SU-DHL-6 (cell line): ENCODE measurements at regions not wholly inside any gene's neighbourhood (a gene's known extent, or its start where the extent isn't known, plus 50 kb on each side); places are given as distances from the start of the nearest gene placed in this dataset.
"Not testable (repeated sequence)": the region's sequence is repeated elsewhere in the genome, so short reads cannot be mapped to it uniquely, and the experiment has no call there.

Experiments used
- H2AFZ ChIP-seq: fragments of 200-600 bp; sonication (generic); 2 replicates; pipeline ENCODE4 v1.6.1; 2014; ENCODE audit warnings: low read depth, mild to moderate bottlenecking, moderate library complexity, mixed read lengths, antibody characterized with exemption, low read length; ENCODE audit not compliant: severe bottlenecking
- H3F3A ChIP-seq: fragments of 200-600 bp; shearing (Covaris generic); 2 replicates; pipeline ENCODE4 v1.6.0; 2016; ENCODE audit warnings: antibody characterized with exemption, mild to moderate bottlenecking; ENCODE audit not compliant: insufficient read depth
- H3K27ac ChIP-seq: fragments of 200-600 bp; sonication (generic); 2 replicates; pipeline ENCODE4 v1.5.1; 2016; ENCODE audit warnings: low read depth, mild to moderate bottlenecking, low read length, moderate library complexity, mixed read lengths
- H3K27me3 ChIP-seq: fragments of 200-600 bp; sonication (generic), shearing (Covaris generic); 2 replicates; pipeline ENCODE4 v1.6.0; 2014; ENCODE audit warnings: mild to moderate bottlenecking, low read length
- H3K36me3 ChIP-seq: fragments of 200-600 bp; sonication (generic); 2 replicates; pipeline ENCODE4 v1.6.1; 2014; ENCODE audit warnings: mild to moderate bottlenecking, low read length, mixed read lengths
- H3K4me2 ChIP-seq: fragments of 300-600, 200-600 bp; shearing (Covaris generic), sonication (generic); 2 replicates; pipeline ENCODE4 v1.6.0; 2014; ENCODE audit warnings: low read length, low read depth, mild to moderate bottlenecking; ENCODE audit not compliant: poor library complexity, severe bottlenecking
- H3K4me3 ChIP-seq: fragments of 200-600 bp; sonication (generic); 2 replicates; pipeline ENCODE4 v1.5.1; 2014; ENCODE audit warnings: antibody characterized with exemption, low read length, mild to moderate bottlenecking, mixed read lengths; ENCODE audit not compliant: insufficient read depth, poor library complexity, severe bottlenecking
- H3K79me2 ChIP-seq: fragments of 200-600 bp; sonication (generic); 2 replicates; pipeline ENCODE4 v1.6.1; 2014; ENCODE audit warnings: mild to moderate bottlenecking, low read length, moderate library complexity; ENCODE audit not compliant: insufficient read depth
- H3K9ac ChIP-seq: fragments of 200-600 bp; sonication (generic); 2 replicates; pipeline ENCODE4 v1.7.0; 2014; ENCODE audit warnings: mild to moderate bottlenecking, low read length
- H3K9me2 ChIP-seq: fragments of 200-600 bp; sonication (generic); replicated peaks from 2 replicates; pipeline ENCODE4 v1.6.1; 2014; ENCODE audit warnings: low read length; ENCODE audit not compliant: insufficient read depth
- H3K9me3 ChIP-seq: fragments of 200-600 bp; sonication (generic); 2 replicates; pipeline ENCODE4 v1.6.1; 2014; ENCODE audit warnings: low read length, mixed read lengths; ENCODE audit not compliant: insufficient read depth
- H4K20me1 ChIP-seq: fragments of 200-600 bp; sonication (generic); 2 replicates; pipeline ENCODE4 v1.6.1; 2014; ENCODE audit warnings: low read depth, mild to moderate bottlenecking, antibody characterized with exemption, low read length, moderate library complexity, mixed read lengths
- CTCF ChIP-seq: fragments of 200-600 bp; sonication (generic); IDR thresholded peaks from one replicate; pipeline ENCODE4 v1.5.1; 2017; ENCODE audit warnings: antibody characterized with exemption, mild to moderate bottlenecking, low read length, moderate library complexity; ENCODE audit not compliant: insufficient read depth, poor library complexity, severe bottlenecking
- EZH2phosphoT487 ChIP-seq: fragments of 200-600 bp; sonication (generic), shearing (Covaris generic); conservative IDR thresholded peaks from 2 replicates; pipeline ENCODE4 v1.6.1; 2018; ENCODE audit warnings: mild to moderate bottlenecking, antibody characterized with exemption, low read length, moderate library complexity, mixed read lengths

GRCh38 chr3:26237036-26237682 is 385.4 kb upstream of the LRRC3B start:
- Histone ChIP-seq H3K9ac (no peak overlapping the region), H3K36me3 (no peaks in the 10 kb centered on the region), H3K9me3 (no peaks in the 10 kb centered on the region), H3K4me2 (no peak overlapping the region), H3K4me3 (no peak overlapping the region), H3K27ac (no peak overlapping the region), H3K9me2 (no peaks in the 10 kb centered on the region), H3K27me3 (no peaks in the 10 kb centered on the region), H2AFZ (no peak overlapping the region), H3K79me2 (no peaks in the 10 kb centered on the region), H4K20me1 (no peaks in the 10 kb centered on the region), H3F3A (no peaks in the 10 kb centered on the region)
- no peak for TF ChIP-seq CTCF
- no peak for TF ChIP-seq EZH2phosphoT487

GRCh38 chr3:26244586-26244985 is 378.0 kb upstream of the LRRC3B start:
- H3F3A ChIP-seq, H3K79me2 ChIP-seq, H3K27me3 ChIP-seq, H3K27ac ChIP-seq, H3K36me3 ChIP-seq, H3K9ac ChIP-seq, H3K9me3 ChIP-seq, H2AFZ ChIP-seq, H3K4me3 ChIP-seq, H3K9me2 ChIP-seq, H4K20me1 ChIP-seq, H3K4me2 ChIP-seq: not testable (repeated sequence)

- H4K20me1 ChIP-seq: no peaks in the 10 kb centered on the region
- TF ChIP-seq EZH2phosphoT487: no peak
- no peak for TF ChIP-seq CTCF
- H3K79me2 ChIP-seq: no peaks in the 10 kb centered on the region
- no peak overlapping the region for H3K9ac ChIP-seq
- H3K4me2 ChIP-seq: no peak overlapping the region
- no peaks in the 10 kb centered on the region for H3K36me3 ChIP-seq
- H3K4me3 ChIP-seq: no peak overlapping the region
- H2AFZ ChIP-seq: no peak overlapping the region
- no peak overlapping the region for H3K27ac ChIP-seq
- no peaks in the 10 kb centered on the region for H3F3A ChIP-seq
- H3K9me2 ChIP-seq: no peaks in the 10 kb centered on the region
- H3K9me3 ChIP-seq: no peaks in the 10 kb centered on the region
- peaks cover 3% of the 10 kb centered on the region; the same call in 1 of the 2 replicates for H3K27me3 ChIP-seq
Measured at GRCh38 chr3:26245236-26245635, 377.3 kb upstream of the LRRC3B start.

- Histone ChIP-seq H3K9me2 (no peaks in the 10 kb centered on the region), H3K4me3 (no peak overlapping the region), H3K27ac (no peak overlapping the region), H2AFZ (no peak overlapping the region), H3K4me2 (no peak overlapping the region), H3K36me3 (no peaks in the 10 kb centered on the region), H3K9me3 (no peaks in the 10 kb centered on the region), H3F3A (no peaks in the 10 kb centered on the region), H3K9ac (no peak overlapping the region), H3K27me3 (peaks cover 3% of the 10 kb centered on the region; the same call in 1 of the 2 replicates), H4K20me1 (no peaks in the 10 kb centered on the region), H3K79me2 (no peaks in the 10 kb centered on the region)
- no peak for TF ChIP-seq EZH2phosphoT487
- no peak for TF ChIP-seq CTCF
Measured at GRCh38 chr3:26246901-26247300, 375.7 kb upstream of the LRRC3B start.
